Nucleus accumbens (tissue), 56 donors: ENCODE measurements at regions not wholly inside any gene's neighbourhood (a gene's known extent, or its start where the extent isn't known, plus 50 kb on each side); places are given as distances from the start of the nearest gene placed in this dataset.

Experiments used
- DNase-seq, 56 donors: peaks; one replicate each; lab custom pipeline; 2025; lab: John Stamatoyannopoulos, UW

DNA sequence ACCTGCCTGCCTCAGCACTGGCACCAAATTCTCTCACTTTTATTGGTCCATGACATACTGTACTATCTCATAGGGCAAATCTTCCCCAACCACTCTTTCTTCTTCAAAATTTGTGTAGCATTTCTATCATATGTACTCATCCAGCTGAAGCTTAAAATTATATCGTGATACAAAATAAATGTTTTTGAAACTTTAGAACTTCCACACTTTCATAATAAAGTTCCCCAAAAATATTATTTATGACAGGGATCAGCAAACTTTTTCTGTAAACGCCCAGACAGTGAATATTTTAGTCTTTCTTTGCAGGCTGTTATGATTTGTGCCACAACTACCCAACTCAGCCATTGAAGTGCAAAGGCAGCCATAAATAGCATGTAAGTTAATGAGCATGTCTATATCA, 76.2 kb upstream of the POU3F3 start:
- no peak for DNase-seq

GRCh38 chr2:104781151-104781550, 72.8 kb upstream of the POU3F3 start:
- no peak for DNase-seq

GRCh38 chr2:104784264-104784663, 69.7 kb upstream of the POU3F3 start:
- no peak for DNase-seq

DNA sequence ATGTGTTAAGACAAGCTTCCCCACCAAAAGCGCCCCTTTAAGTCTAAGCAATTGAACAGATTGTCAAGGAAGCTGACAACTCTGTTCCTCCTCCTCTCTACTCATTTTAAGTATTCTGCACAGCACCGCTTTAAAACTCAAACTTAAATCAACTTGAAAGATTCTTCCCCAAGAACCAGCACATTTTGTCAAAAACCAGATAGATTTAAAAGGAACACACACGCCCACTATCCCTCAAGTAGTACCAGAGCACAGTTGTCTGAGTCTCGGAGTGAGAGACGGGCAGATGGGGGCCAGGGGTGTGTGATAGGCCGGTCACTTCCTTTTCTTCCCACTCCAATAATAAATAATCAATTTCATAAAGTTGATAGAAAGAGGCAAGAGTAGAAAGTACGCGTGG, 67.7 kb upstream of the POU3F3 start:
- DNase-seq, result peak in 1 of 56 donors; percentile 24

- no peak for DNase-seq
Measured at GRCh38 chr2:104786821-104787220, 67.1 kb upstream of the POU3F3 start.

DNA sequence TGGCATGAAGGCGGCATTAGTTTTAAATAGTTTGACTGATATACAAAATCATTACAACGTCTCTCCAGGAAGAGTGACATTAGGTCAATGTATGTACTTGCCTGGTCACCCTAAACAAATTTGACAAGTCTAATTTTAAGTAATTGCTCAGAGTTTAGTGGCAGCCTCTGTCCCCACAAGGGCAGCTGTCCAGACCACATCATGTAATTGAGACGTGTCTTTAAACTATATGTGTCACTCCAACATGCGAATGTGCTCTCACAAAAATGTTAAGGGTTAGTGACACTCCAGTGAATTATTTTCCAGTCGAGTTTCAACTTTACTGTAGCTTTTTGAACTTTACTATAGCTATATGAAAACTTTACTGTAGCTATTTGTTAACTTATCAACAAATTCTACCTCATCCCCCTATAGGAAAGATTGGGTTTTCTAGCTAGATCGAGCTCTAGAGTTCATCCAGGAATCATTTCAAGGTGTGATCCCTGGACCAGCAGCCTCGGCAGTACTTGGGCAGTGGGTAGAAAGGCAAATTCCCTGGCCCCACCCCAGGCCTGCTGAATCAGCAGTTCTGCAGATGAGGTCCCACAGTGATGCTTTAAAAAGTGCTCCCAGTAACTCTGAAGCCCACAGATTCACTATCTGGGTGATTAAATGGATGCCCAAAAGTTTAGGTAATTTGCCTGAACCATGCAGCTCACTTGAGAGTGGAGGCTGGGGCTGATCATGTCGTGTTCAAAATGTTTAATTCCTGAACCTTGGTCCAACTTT, 66.4 kb upstream of the POU3F3 start:
- DNase-seq, result no peak

DNA sequence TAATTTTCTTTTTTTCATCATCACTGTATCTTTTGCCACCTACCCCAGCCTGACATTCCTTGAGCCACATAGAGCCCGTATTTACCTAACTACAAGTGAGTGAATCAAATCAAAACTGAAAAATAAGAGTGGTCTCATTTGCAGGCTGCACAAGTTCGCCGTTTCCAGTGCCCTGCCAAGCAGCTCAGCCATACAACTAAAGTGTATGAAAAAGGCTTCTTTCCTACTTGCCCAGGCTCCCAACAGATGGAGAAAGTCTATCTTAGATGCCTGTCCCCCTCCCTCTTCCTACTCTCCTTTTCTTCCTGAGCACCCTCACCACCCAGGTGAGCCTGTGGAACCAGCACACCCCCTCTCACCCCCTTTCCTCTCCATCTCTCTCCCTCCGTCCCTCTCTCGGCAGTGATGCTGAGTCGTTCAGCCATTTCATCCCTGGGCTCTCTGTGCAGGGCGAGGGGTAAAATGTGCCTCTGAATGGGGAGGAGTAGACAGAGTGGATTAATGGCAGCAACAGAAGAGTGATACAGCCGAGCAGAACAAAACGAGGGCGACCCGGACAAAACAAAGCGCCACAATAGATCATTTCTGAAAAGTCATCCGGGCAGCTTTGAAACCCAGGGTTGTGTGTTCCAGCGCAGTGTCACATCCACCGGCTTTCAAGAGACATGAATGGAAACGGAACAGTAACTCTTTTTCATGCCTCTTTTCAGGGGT, 65.0 kb upstream of the POU3F3 start:
- peak in 13 of 56 donors; percentile 6 to 60 (median 17) for DNase-seq

DNA sequence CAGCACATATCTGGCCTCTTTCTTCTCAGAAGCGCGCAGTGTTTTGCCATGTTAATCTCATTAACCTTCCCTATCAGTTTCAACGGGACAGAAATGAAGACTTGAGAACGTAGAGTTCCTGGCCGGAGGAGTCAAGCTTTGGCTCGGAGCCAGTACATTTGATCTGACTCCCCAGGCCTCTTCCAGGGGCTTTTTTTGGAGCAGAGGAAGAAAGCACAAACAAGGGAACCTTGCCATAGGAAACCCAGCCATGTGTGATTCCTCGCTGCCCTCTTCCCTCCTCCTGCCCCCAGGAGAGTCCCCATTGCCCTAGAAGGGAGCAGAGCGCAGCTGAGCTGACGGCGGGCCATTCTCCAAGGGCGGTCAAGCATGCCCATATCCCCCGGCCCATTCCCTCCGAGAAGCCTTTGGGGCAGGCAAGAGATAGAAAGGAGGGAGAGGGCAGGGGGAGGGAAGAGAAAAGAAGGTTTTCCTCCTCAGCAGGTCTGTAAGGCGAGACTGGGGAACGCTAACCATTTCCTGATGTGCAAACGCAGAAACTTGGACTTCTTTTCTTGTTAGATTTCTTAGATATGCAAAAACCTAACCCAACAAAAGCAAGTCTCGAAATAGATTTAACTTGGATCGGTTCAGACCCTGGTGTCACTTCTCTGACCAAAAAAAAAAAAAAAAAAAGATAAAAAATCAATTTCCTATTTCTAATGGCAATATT, 63.7 kb upstream of the POU3F3 start:
- DNase-seq, result peak in 16 of 56 donors; percentile 5 to 62 (median 30)

DNA sequence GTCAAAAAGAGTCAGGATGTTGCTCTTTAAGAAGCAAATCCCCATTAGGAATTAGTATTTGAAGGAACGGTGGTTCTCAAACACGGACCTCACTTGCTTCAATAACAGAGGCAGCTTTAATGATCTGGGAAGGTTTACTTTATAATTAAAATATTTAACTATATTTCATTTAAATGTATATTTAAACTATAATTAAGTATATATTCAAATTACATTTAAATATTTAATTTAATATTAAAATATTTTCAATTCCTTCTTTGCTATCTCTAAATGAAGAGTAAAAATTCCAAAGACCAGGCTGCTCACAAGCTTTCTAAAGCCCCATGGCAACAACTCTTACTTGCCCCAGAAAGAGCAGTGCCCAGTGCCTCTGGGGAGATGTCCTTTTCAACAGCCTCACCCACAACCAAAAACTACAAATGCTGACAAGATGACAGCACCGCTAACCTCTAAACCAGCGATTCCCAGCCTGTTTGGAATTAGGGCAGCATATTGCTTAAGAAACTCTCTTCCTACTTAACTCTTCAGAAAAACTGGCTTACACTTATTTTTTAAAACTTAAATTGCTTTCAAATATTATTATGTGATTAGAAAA, 62.9 kb upstream of the POU3F3 start:
- DNase-seq, result peak in 4 of 56 donors; percentile 7 to 28 (median 14)

GRCh38 chr2:104793966-104794365, 59.9 kb upstream of the POU3F3 start:
- DNase-seq, result no peak

GRCh38 chr2:104794441-104794840, 59.5 kb upstream of the POU3F3 start:
- no peak for DNase-seq
